HG03354 (cell line): ENCODE measurements at regions not wholly inside any gene's neighbourhood (a gene's known extent, or its start where the extent isn't known, plus 50 kb on each side); places are given as distances from the start of the nearest gene placed in this dataset.

Source experiments
- ATAC-seq: cut with Tn5 transposase; IDR thresholded peaks from one replicate; pipeline ENCODE4 v1.9.1; 2021; ENCODE audit warnings: mild to moderate bottlenecking; ENCODE audit not compliant: unreplicated experiment, poor library complexity, severe bottlenecking

DNA sequence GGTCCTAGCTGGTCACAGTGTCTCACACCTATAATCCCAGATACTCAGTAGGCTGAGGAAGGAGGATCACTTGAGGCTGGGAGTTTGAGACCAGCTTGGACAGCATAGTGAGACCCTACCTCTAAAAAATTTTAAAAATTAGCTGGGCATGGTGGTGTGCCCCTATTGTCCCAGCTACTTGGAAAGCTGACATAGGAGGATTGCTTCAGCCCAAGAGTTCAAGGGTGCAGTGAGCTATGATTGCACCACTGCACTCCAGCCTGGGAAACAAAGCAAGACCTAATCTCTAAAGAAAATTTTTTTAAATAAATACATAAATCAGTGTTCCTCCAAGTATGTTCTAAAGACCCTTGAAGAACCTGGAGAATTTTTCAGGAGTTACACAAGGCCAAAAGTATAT lies 50.6 kb upstream of the GNAO1 start:
- no peak for ATAC-seq

DNA sequence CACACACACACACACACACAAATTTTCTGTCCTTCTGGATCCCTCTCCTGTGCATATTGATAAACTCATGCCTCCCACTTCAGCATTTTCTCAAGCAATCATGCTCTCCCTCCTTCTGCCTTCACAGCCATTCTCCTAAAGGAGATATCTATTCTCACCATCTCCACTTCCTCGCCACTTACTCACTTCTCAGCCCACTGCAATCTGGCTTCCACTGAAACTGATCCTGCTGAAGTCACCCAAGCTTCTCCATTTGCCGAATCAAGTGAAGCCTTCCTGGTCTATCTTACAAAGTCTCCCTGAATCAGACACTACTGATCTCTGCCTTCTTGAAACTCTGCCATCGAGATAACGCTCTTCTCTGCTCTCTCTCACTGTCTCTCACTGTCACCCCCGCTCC lies 54.0 kb upstream of the GNAO1 start:
- no peak for ATAC-seq

DNA sequence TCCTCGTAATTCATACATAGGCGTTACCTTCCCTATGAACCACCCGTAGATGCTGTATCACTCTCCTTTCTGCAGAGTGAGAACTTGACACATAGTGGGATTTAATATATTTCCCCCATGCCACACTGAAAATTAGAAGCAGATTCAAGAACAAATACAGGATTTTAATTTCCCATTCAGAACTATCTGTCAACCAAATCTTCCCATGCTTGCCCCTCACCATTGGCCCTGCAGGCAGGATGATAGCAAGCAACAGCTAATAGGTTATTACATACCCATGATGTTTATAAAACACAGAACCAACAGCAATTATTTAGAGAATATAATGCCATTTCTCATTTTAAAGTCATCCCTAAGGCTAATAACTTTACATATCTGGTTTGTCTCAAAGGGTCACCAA lies 55.0 kb upstream of the GNAO1 start:
- no peak for ATAC-seq

DNA sequence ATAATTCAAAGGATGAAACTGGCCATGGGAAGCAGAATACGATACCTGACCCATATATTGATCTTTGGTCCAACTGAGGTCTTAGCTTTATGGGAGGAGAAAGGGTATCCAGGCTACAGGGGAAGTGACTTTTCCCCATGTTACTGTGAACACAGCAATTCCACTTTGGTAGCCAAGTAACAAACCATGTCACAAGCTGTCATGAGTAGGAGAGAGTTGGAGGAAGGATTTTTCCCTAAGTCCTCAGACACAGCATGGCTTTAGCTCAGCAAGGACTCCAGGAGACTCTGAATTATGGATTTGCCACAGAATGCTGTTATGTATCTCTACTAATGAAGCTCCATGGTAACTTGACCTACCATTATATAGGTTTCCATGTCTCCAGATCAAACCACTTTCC lies 56.5 kb upstream of the GNAO1 start:
- no peak for ATAC-seq

DNA sequence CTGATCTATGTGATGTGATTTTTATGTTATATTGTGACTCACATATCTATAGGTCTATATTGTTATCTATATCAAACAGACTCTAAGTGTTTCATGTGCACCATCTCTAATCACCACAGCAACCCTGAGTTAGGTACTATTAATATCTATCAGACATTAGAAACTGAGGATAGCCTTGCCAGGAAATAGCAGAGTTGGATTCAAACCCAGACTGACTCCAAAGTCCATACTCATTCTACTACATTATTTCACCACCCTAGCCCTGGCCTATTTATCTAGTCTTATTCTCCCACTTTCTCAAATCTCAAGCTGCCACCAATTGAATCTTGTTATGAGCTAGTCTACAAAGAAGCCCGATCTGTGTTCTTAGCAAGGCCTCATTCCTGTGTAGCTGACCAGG lies 65.4 kb upstream of the GNAO1 start:
- ATAC-seq: no peak

DNA sequence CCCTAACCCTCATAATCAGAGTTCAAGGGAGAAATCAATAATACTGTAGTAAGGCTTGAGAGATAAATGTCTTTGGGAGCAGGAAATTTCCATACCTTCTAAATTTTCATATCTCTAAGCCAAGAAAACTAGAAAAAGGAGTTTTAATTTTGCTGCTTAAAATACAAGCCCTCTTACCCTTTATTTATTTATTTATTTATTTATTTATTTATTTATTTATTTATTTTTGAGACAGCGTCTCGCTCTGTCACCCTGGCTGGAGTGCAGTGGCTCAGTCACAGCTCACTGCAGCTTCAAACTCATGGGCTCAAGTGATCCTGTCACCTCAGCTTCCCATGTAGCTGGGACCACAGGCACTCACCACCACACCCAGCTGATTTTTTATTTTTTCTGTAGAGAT lies 69.0 kb upstream of the GNAO1 start:
- ATAC-seq: no peak

DNA sequence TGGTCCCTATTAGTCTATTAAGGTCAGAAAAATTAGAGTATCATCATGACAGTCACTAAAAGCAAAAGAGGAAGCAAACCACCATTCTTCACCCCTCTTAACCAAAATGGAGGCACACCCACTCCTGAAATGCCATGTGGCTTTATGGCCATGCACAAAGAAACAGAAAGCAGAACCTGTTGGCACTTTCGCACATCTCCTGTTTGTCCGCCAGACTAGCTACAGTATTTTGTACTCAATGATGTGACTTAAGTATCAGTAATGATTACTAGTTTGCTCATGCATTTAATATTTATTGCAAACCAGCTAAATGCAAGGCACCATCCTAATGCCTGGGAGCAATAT lies 70.2 kb upstream of the GNAO1 start:
- peak; percentile 45 for ATAC-seq

DNA sequence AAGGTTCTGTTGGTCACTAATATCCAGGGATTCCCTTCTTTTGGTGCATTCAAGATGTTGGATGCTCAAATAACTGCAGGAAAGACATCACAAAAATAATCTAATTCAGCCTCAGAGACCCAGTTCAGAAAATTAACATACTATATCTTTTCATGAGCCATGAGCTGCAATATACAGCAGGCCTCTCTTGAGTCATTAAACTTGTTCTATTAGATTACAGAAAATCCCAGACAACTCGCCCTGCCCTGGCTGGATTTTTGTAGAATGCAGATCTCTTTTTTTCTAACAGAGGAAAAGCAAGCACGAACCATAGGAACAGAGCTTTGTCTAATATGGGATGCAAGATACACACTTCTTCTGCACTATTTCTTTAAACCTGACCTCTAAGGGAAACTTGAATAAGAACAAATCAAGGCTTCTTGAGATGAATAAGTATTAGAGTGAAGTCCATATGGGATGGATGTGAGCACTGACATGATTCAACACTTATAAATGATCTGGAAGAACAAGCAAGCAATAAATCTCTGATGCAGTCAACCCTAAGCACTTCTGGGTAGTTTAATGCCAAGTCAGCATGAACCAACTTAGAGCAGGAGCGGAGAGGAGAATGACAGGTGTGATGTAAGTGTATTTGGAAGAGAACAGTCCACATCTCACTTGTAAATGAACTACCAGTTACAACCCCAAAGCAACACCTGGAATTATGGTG lies 70.7 kb upstream of the GNAO1 start:
- ATAC-seq: peak; percentile 5

DNA sequence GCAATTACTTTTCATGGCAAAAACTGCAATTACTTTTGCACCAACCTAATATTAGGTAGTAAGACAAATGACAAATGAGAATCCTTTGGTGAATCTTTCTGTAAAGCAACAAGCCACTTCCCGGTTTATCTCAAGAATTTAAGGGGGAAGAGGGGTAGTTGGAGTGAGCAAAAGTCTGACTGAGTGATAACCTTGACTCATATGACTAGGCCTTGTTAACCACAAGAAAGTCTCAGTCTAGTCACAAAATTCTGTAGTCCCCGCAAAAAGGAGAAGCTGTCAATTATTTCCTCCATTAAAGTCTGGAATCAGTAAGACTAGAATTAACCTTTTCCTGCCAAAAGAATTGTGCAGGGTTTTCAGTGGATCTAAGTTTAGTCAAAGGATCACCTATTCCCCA lies 72.2 kb upstream of the GNAO1 start:
- ATAC-seq: no peak

DNA sequence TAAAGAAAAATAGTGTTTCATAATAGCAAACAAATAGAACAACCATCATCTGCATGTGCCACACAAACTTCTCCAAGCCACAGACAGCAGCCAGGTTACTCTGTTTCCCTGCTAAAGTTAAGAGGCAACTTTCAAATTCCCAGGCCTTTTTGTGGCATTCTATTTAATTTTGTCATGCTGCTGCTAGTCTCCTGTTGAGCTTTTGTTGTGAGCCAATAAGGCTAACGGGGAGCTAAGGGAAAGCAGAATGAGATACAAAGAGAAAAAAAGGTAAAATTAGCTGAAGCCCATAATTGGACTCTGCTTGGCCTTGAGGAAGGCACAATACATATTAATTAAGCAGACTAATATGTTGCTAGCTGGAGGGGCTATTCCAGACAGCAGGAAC lies 74.7 kb upstream of the GNAO1 start:
- no peak for ATAC-seq

DNA sequence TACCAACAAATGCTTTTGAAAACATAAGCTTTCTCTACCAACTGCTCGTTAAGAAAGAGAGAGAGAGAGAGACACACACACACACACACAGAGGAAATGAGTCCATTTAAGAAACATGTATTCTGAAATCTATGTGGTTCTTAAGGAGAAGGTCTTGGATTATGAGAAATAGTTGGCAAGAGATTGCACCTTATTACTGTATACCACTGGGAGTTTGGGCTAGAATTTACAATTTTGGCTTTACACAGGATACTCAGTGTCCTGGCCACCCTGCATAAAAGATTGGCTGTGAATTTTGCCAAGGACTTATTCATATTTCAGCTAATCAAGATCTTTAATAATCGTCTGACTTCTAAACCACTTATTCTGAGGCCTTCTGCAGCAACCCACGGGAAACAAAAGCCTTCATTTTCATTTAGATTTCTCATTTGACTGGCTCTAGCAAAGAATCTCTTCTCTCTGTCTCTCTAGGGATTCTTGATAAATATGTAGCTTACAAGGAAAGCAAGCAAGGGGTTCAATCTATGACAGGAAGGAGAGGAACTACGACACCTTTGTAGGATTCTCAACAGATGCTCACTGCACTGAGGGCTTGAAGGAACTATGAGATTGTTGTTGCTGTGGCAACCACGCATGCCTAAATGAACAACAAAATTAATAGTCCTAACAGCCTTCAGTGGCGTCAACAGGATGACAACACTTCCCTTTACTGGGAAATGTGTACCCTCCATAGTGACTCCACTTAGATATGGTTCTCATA lies 75.3 kb upstream of the GNAO1 start:
- ATAC-seq: no peak

DNA sequence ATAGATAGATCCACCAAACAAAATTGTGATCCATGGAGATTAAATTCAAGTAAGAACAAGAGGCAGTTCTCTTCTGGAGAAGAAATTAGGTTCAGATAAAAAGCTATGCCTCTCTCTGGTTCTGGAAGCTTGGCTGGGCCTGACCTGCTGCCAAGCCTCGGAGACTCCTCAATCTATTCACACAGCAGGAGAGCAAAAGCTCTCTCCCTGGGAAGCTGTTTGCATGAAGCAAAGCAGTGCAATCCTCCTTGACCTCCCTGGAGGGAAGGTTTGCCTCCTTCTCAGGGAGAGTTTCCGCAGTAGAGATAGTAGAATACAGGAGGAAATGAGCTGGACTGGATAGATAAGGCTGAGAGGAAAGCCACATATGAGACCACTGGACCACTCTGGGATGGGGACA lies 78.1 kb upstream of the GNAO1 start:
- ATAC-seq: no peak

DNA sequence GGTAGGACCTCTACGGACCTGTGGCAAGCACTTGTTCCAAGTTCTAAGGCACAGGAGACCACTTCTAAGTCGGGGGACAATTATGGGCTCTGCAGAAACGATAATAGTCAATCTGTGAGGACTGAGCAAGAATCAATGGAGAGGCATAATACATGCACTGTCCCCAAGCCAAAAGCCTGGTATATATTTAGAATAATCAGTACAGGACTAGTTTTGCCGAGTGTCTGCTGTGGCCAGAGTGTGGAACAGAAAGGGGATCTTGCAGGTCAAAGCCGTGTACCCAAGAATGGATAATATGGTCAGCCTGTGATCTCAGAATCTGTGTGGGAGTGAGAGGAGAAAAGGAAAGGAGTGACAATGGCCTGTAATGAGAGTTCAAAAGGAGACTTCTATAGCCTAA lies 80.2 kb upstream of the GNAO1 start:
- ATAC-seq: no peak

DNA sequence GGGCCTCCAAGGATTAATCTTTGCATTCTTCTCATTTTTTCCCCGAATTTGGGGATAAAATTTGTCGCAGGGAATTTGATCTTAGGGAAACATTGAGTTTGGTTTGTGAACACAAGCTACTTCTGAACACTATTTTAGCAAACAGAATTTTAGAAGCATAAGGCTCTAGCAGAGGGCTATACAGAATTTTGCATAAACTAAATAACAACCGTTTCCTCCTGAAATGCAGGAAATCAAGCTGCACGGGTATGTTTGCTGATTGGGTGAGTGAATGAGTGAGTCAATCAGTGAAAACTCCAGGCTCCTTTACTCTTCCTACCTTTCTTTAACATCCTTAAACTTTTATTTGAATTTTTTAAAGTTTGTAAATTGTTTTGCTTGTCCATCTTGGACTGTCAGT lies 81.3 kb upstream of the GNAO1 start:
- ATAC-seq: no peak

DNA sequence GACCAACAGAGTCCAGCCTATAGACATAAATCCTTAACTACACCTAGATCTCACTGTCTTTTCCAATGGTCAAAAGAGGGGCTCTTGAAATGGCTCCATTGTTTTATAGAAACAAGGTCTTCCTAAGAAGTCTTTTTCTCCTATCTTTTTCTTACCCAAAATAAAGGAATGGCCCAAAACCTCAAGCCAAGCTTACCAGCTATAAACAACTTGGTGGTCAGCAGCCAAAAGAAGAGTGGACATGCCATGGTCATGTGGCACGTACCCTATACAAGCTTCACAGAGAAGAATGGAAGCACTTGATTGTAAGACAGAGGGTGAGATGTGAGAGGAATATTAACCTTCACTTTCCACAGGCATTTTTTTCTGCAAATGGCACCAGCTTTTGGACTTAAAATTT lies 82.1 kb upstream of the GNAO1 start:
- ATAC-seq: no peak

DNA sequence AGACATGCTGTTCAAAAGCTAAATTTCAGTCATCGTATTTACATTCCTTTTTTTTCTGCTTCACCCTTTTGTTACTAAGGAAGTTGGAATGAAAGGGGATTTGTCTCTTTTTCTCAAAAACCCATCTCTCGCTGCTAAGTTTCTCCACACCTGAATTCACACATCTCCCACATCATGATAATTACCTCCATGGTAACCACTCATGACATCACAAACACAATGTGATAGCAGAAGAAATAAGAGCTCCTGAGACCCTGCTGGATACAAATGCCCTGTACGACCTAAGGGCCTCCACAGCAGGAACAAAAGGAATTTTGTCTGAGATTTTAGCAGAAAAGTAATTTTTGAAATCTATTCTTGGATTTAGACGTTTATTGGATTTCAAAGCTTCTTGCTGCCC lies 82.6 kb upstream of the GNAO1 start:
- no peak for ATAC-seq

DNA sequence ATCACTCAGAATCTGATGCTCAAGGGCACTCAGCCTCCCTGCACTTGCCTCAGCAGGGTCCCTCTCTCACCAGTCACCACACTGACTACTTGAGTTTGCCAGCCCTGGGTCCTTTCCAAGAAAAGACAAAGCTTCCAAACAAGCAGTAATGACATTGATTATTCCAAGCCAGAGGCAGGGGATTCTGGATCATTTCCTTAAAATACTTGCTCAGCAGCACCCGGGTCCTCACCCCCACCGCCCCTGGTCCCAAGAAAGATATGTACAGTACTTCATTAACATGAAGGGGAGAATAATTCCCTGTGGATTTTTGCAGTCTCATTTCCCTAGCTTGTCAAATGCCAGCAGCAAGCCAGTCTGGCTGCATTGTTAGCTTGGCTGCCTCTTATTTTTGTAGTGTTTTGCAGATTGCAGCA lies 83.2 kb upstream of the GNAO1 start:
- ATAC-seq: no peak

DNA sequence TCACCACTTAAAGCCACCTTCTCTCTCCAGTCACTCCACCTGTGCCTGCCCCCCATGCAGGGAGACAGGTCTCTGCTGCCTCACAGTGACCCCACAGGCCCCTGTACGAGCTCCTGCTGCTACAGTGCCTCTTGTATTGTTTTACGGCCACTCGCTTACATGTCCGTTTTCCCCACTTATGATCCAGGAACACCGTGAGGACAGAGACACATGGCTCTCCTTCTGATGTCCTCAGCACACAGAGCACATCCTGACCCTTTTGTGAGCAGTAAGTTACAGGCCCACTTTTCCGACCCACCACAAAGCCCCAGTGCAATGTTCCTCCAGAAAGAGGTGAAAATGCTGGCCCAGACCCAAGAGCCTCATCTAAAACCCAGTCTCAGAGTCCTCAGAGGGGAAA lies 84.8 kb upstream of the GNAO1 start:
- no peak for ATAC-seq

DNA sequence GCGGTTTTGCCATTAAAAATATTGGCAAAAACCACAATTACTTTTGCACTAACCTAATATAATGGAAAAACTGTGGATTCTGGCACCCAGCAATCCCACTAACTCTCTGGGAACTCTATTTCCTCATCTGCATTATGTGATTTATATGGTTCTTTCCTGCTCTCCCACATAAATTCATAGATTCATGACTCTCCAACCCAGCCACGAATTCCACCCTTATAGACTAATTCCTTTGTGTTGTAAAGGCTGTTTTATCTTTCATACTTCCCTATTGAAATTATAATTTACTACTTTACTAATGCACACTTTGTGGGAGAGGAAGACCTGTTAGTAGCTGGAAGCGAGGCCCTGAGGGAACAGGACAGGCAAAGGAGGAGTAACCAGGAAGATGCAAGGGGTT lies 88.4 kb upstream of the GNAO1 start:
- no peak for ATAC-seq

DNA sequence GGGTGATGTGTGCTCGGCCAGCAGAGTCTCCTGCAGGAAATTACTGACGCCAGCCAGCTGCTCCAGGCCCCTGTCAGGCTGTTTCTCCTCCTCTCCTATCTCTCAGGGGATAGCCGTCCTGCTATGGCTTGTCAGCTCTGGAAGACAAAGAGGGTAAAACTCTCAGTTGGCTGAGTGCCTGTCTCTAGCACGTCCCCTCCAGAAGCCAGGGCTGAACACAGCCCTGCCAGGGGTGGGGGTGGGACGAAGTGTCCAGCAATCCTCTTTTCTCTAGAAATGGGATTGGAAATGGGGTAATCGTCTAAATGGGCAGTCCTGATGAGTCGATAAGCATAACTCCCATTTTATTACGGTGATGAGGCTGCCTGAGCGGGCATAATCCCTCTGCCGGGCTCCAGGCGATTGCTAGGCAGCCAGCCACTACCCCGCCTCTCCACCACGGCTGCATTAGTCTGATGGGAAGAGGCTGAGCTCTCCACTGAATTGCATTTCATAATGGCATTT lies 89.1 kb upstream of the GNAO1 start:
- ATAC-seq: no peak

DNA sequence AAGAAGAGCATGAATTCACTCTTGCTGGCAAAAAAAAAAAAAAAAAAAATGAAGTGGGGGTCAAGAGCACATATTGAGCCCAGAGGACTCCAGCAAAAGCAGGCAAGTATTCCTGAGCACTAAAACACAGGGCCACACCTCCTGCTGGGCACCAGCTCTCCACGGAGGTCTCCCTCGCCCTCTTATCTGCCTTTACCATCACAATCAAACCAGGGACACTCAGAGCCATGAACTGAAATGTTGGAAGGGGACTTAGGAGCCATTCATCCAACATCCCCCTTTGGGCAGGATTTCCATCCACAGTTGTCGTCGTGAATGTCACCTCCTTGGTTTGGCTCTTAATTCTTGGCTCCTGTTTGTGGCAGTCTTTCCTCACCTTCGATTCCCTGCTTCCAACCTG lies 89.8 kb upstream of the GNAO1 start:
- no peak for ATAC-seq

DNA sequence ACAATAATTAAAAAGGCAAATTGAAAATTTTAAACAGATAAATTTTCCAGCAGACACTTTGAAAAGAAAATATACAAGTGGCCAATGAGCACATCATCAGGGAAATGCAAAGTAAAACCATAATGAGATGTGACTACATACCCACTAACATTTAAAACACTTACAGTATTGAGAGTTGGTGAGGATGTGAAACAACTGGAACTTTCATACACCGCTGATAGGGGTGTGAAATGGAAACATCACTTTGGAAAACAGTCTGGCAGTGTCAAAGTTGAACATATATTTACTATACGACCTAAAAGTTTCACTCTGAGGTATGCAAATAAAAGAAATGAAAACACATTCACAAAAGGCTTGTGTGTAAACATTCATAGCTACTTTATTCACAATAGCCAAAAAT lies 94.0 kb upstream of the GNAO1 start:
- ATAC-seq: no peak
